Neural cell (in vitro differentiated cells): ENCODE measurements at regions not wholly inside any gene's neighbourhood (a gene's known extent, or its start where the extent isn't known, plus 50 kb on each side); places are given as distances from the start of the nearest gene placed in this dataset.

Source experiments
- H2AFZ ChIP-seq: fragments of 200-600, 300-800 bp; sonication (generic), shearing (Covaris generic); 2 replicates; pipeline ENCODE4 v1.6.0; 2014; ENCODE audit warnings: low read depth, mild to moderate bottlenecking, antibody characterized with exemption, low read length, moderate library complexity
- H3F3A ChIP-seq: fragments of 200-600 bp; shearing (Covaris generic); 2 replicates; pipeline ENCODE4 v1.6.1; 2016; ENCODE audit warnings: mild to moderate bottlenecking, moderate library complexity, mixed read lengths, antibody characterized with exemption, low read length; ENCODE audit not compliant: insufficient read depth, poor library complexity, severe bottlenecking
- H3K27ac ChIP-seq: fragments of 200-600, 300-800 bp; sonication (generic), shearing (Covaris generic); 2 replicates; pipeline ENCODE4 v1.5.1; 2014; ENCODE audit warnings: mild to moderate bottlenecking, low read length, moderate library complexity
- H3K27me3 ChIP-seq: fragments of 300-800, 200-600 bp; sonication (generic), shearing (Covaris generic); 2 replicates; pipeline ENCODE4 v1.6.0; 2014; ENCODE audit warnings: mild to moderate bottlenecking, low read depth, low read length, moderate library complexity; ENCODE audit not compliant: insufficient read depth
- H3K36me3 ChIP-seq: fragments of 300-800, 200-600 bp; sonication (generic), shearing (Covaris generic); 2 replicates; pipeline ENCODE4 v1.5.1; 2014; ENCODE audit warnings: mild to moderate bottlenecking, antibody characterized with exemption, low read length, moderate library complexity; ENCODE audit not compliant: insufficient read depth
- H3K4me2 ChIP-seq: fragments of 300-800, 200-600 bp; sonication (generic), shearing (Covaris generic); 2 replicates; pipeline ENCODE4 v1.6.0; 2014; ENCODE audit warnings: mild to moderate bottlenecking, low read length
- H3K4me3 ChIP-seq: fragments of 300-800, 200-600 bp; sonication (generic), shearing (Covaris generic); 2 replicates; pipeline ENCODE4 v1.5.1; 2014; ENCODE audit warnings: mild to moderate bottlenecking, low read length, moderate library complexity
- H3K79me2 ChIP-seq: fragments of 200-600 bp; shearing (Covaris generic); replicated peaks from 2 replicates; pipeline ENCODE4 v1.6.0; 2014; ENCODE audit warnings: mild to moderate bottlenecking, low read length, moderate library complexity; ENCODE audit not compliant: insufficient read depth
- H3K9ac ChIP-seq: fragments of 300-800, 200-600 bp; sonication (generic), shearing (Covaris generic); 2 replicates; pipeline ENCODE4 v1.6.1; 2016; ENCODE audit warnings: mild to moderate bottlenecking, low read length, mixed read lengths
- H3K9me2 ChIP-seq: fragments of 200-600 bp; shearing (Covaris generic); 2 replicates; pipeline ENCODE4 v1.6.1; 2016; ENCODE audit warnings: mild to moderate bottlenecking, low read length, mixed read lengths; ENCODE audit not compliant: insufficient read depth
- H3K9me3 ChIP-seq: fragments of 200-600, 300-800 bp; sonication (generic), shearing (Covaris generic); 2 replicates; pipeline ENCODE4 v1.6.1; 2016; ENCODE audit warnings: mild to moderate bottlenecking, mixed run types, low read length, moderate library complexity, mixed read lengths
- H4K20me1 ChIP-seq: fragments of 200-600 bp; shearing (Covaris generic); 2 replicates; pipeline ENCODE4 v1.6.1; 2016; ENCODE audit warnings: mild to moderate bottlenecking, mixed run types; ENCODE audit not compliant: insufficient read depth
- CTCF ChIP-seq: fragments of 450-650 bp; IDR thresholded peaks from 2 replicates; pipeline ENCODE4 v1.5.1; 2014; ENCODE audit warnings: antibody characterized with exemption, mild to moderate bottlenecking, moderate library complexity; ENCODE audit not compliant: poor library complexity, severe bottlenecking
- EP300 ChIP-seq: fragments of 450-650 bp; conservative IDR thresholded peaks from 2 replicates; pipeline ENCODE4 v1.6.1; 2014; ENCODE audit warnings: antibody characterized with exemption, mild to moderate bottlenecking, moderate library complexity; ENCODE audit not compliant: poor library complexity, severe bottlenecking
- EZH2 ChIP-seq: fragments of 200-600, 300-800 bp; shearing (Covaris generic), sonication (generic); IDR thresholded peaks from 2 replicates; pipeline ENCODE4 v1.6.1; 2014; ENCODE audit warnings: antibody characterized with exemption, low read length, borderline replicate concordance, mild to moderate bottlenecking; ENCODE audit not compliant: insufficient read depth, poor library complexity, severe bottlenecking
- MXI1 ChIP-seq: fragments of 450-650 bp; conservative IDR thresholded peaks from 2 replicates; pipeline ENCODE4 v1.6.1; 2014; ENCODE audit warnings: antibody characterized with exemption, mild to moderate bottlenecking; ENCODE audit not compliant: poor library complexity, severe bottlenecking
- POLR2AphosphoS5 ChIP-seq: IDR thresholded peaks from 2 replicates; pipeline ENCODE4 v1.6.1; 2012
- RAD21 ChIP-seq: fragments of 450-650 bp; conservative IDR thresholded peaks from 2 replicates; pipeline ENCODE4 v1.6.1; 2014; ENCODE audit warnings: antibody characterized with exemption, mild to moderate bottlenecking, moderate library complexity
- REST ChIP-seq: IDR thresholded peaks from 2 replicates; pipeline ENCODE4 v1.6.1; 2012; ENCODE audit warnings: borderline replicate concordance
- SMC3 ChIP-seq: fragments of 450-650 bp; conservative IDR thresholded peaks from 2 replicates; pipeline ENCODE4 v1.6.1; 2014; ENCODE audit warnings: antibody characterized with exemption, mild to moderate bottlenecking, moderate library complexity; ENCODE audit not compliant: poor library complexity
- TAF1 ChIP-seq: IDR thresholded peaks from 2 replicates; pipeline ENCODE4 v1.6.1; 2012; ENCODE audit warnings: low read depth

- Histone ChIP-seq H3K79me2 (no peaks in the 10 kb centered on the region), H3K4me2 (no peak overlapping the region), H3K9me3 (no peaks in the 10 kb centered on the region), H3K27me3 (no peaks in the 10 kb centered on the region), H3K4me3 (no peak overlapping the region), H3K9ac (no peak overlapping the region), H2AFZ (no peak overlapping the region), H3K36me3 (no peaks in the 10 kb centered on the region), H4K20me1 (no peaks in the 10 kb centered on the region), H3F3A (no peaks in the 10 kb centered on the region), H3K9me2 (no peaks in the 10 kb centered on the region), H3K27ac (no peak overlapping the region)
- TF ChIP-seq REST (no peak), MXI1 (no peak), TAF1 (no peak), CTCF (no peak), RAD21 (no peak)
These were observed 1712.8 kb upstream of the TMEFF2 start for GRCh38 chr2:193907561-193907960.

GRCh38 chr2:193900292-193900691 lies 1705.6 kb upstream of the TMEFF2 start:
- H3K79me2 ChIP-seq: no peaks in the 10 kb centered on the region
- no peak overlapping the region for H3K4me3 ChIP-seq
- H3F3A ChIP-seq: no peaks in the 10 kb centered on the region
- H3K4me2 ChIP-seq: no peak overlapping the region
- no peaks in the 10 kb centered on the region for H3K9me3 ChIP-seq
- H3K36me3 ChIP-seq: no peaks in the 10 kb centered on the region
- H3K27me3 ChIP-seq: no peaks in the 10 kb centered on the region
- TF ChIP-seq REST (no peak), SMC3 (no peak), POLR2AphosphoS5 (no peak), EP300 (no peak), TAF1 (no peak), EZH2 (no peak), RAD21 (no peak), MXI1 (no peak), CTCF (no peak)
- no peaks in the 10 kb centered on the region for H3K9me2 ChIP-seq
- no peak overlapping the region for H3K9ac ChIP-seq
- no peak overlapping the region for H3K27ac ChIP-seq
- H2AFZ ChIP-seq: no peak overlapping the region
- H4K20me1 ChIP-seq: no peaks in the 10 kb centered on the region
